ENCODE measurements at regions not wholly inside any gene's neighbourhood (a gene's known extent, or its start where the extent isn't known, plus 50 kb on each side); places are given as distances from the start of the nearest gene placed in this dataset.
"Not testable (repeated sequence)": the region's sequence is repeated elsewhere in the genome, so short reads cannot be mapped to it uniquely, and the experiment has no call there.

GRCh38 chr2:116238511-116238910 is 1576.0 kb upstream of the DDX18 start:
- Mint-ChIP-seq H3K27me3 (no peaks in the 10 kb centered on the region), H3K27ac (no peak overlapping the region), H3K4me1 (no peaks in the 10 kb centered on the region), H3K36me3 (no peaks in the 10 kb centered on the region), H3K4me3 (no peak overlapping the region), H3K9me3 (peaks cover 20 to 34% (median 25%) of the 10 kb centered on the region in 3 donors)
- POLR2A ChIA-PET, result no interaction called here
- Histone ChIP-seq H3K4me3 (ENCODE audit: control insufficient read depth in 1 of 2, extremely low read depth in 1 of 2, low read length in 1 of 2) (no peak overlapping the region), H3K9me3 (no peaks in the 10 kb centered on the region), H3K27ac (ENCODE audit: low read length) (no peak overlapping the region), H3K36me3 (ENCODE audit: control insufficient read depth in 2 of 2, extremely low read depth in 1 of 2, insufficient read depth in 1 of 2, low read length in 1 of 2) (no peaks in the 10 kb centered on the region), H3K27me3 (replicated peaks in 1 of 2; ENCODE audit: control insufficient read depth in 2 of 2, extremely low read depth in 1 of 2, insufficient read depth in 2 of 2, low read length in 1 of 2) (no peaks in the 10 kb centered on the region), H3K4me1 (ENCODE audit: control insufficient read depth in 1 of 2, extremely low read depth in 1 of 2, insufficient read depth in 2 of 2, low read length in 2 of 2) (no peaks in the 10 kb centered on the region)
- ATAC-seq (replicated peaks in 1 of 4), result no peak
- CTCF ChIA-PET, result interaction anchor here in 1 of 2 donors (0.6 kb wide), 1 partner anchor 11 kb away, joined by 3 read pairs; no protein-coding TSS in a partner anchor
- no peak for DNase-seq

- WGBS (ENCODE audit: insufficient coverage), result no CpG with 5 or more reads among the region's 4 CpGs
- POLR2A ChIA-PET, result no interaction called here
- CTCF ChIA-PET, result no interaction called here
Observed at GRCh38 chr2:116250376-116250775, 1564.1 kb upstream of the DDX18 start.

GRCh38 chr2:116264872-116265271 is 1549.6 kb upstream of the DDX18 start:
- Mint-ChIP-seq H3K4me3 (no peak overlapping the region), H3K4me1 (no peaks in the 10 kb centered on the region), H3K36me3 (no peaks in the 10 kb centered on the region), H3K9me3 (peaks cover 16 to 37% (median 26%) of the 10 kb centered on the region in 3 donors), H3K27me3 (no peaks in the 10 kb centered on the region), H3K27ac (no peak overlapping the region)
- Histone ChIP-seq H3K36me3 (ENCODE audit: control insufficient read depth in 2 of 2, extremely low read depth in 1 of 2, insufficient read depth in 1 of 2, low read length in 1 of 2) (no peaks in the 10 kb centered on the region), H3K4me1 (ENCODE audit: control insufficient read depth in 1 of 2, extremely low read depth in 1 of 2, insufficient read depth in 2 of 2, low read length in 2 of 2) (no peaks in the 10 kb centered on the region), H3K27ac (ENCODE audit: low read length) (no peak overlapping the region), H3K27me3 (replicated peaks in 1 of 2; ENCODE audit: control insufficient read depth in 2 of 2, extremely low read depth in 1 of 2, insufficient read depth in 2 of 2, low read length in 1 of 2) (no peaks in the 10 kb centered on the region), H3K9me3 (no peaks in the 10 kb centered on the region), H3K4me3 (ENCODE audit: control insufficient read depth in 1 of 2, extremely low read depth in 1 of 2, low read length in 1 of 2) (no peak overlapping the region)
- WGBS (ENCODE audit: insufficient coverage), result no CpG with 5 or more reads among the region's 5 CpGs
- ATAC-seq (replicated peaks in 1 of 4) (no peak), DNase-seq (no peak)
- POLR2A ChIA-PET, result no interaction called here
- CTCF ChIA-PET, result no interaction called here

More at GRCh38 chr2:116250376-116250775, 1564.1 kb upstream of the DDX18 start:
- H3K4me3 ChIP-seq (ENCODE audit: control insufficient read depth in 1 of 2, extremely low read depth in 1 of 2, low read length in 1 of 2), result no peak overlapping the region
- Mint-ChIP-seq H3K36me3 (no peaks in the 10 kb centered on the region), H3K27me3 (no peaks in the 10 kb centered on the region), H3K4me3 (no peak overlapping the region), H3K9me3 (peaks cover 5 to 35% (median 21%) of the 10 kb centered on the region in 3 donors), H3K4me1 (no peaks in the 10 kb centered on the region), H3K27ac (no peak overlapping the region)
- no peak overlapping the region for H3K27ac ChIP-seq (ENCODE audit: low read length)
- H3K36me3 ChIP-seq (ENCODE audit: control insufficient read depth in 2 of 2, extremely low read depth in 1 of 2, insufficient read depth in 1 of 2, low read length in 1 of 2), result no peaks in the 10 kb centered on the region
- ATAC-seq (replicated peaks in 1 of 4) (no peak), DNase-seq (no peak)
- no peaks in the 10 kb centered on the region for H3K27me3 ChIP-seq (replicated peaks in 1 of 2; ENCODE audit: control insufficient read depth in 2 of 2, extremely low read depth in 1 of 2, insufficient read depth in 2 of 2, low read length in 1 of 2)
- no peaks in the 10 kb centered on the region for H3K4me1 ChIP-seq (ENCODE audit: control insufficient read depth in 1 of 2, extremely low read depth in 1 of 2, insufficient read depth in 2 of 2, low read length in 2 of 2)
- peaks cover 3% of the 10 kb centered on the region for H3K9me3 ChIP-seq

- DNase-seq (no peak), ATAC-seq (replicated peaks in 1 of 4) (no peak)
- Mint-ChIP-seq H3K4me1 (no peaks in the 10 kb centered on the region), H3K27ac (no peak overlapping the region), H3K36me3 (no peaks in the 10 kb centered on the region), H3K9me3 (peaks cover 5 to 17% (median 11%) of the 10 kb centered on the region in 3 donors), H3K4me3 (no peak overlapping the region), H3K27me3 (no peaks in the 10 kb centered on the region)
- Histone ChIP-seq H3K27ac (ENCODE audit: low read length) (no peak overlapping the region), H3K36me3 (ENCODE audit: control insufficient read depth in 2 of 2, extremely low read depth in 1 of 2, insufficient read depth in 1 of 2, low read length in 1 of 2) (no peaks in the 10 kb centered on the region), H3K27me3 (replicated peaks in 1 of 2; ENCODE audit: control insufficient read depth in 2 of 2, extremely low read depth in 1 of 2, insufficient read depth in 2 of 2, low read length in 1 of 2) (no peaks in the 10 kb centered on the region), H3K4me3 (ENCODE audit: control insufficient read depth in 1 of 2, extremely low read depth in 1 of 2, low read length in 1 of 2) (no peak overlapping the region), H3K4me1 (ENCODE audit: control insufficient read depth in 1 of 2, extremely low read depth in 1 of 2, insufficient read depth in 2 of 2, low read length in 2 of 2) (no peaks in the 10 kb centered on the region), H3K9me3 (peaks cover 5% of the 10 kb centered on the region)
- POLR2A ChIA-PET, result no interaction called here
- 72% methylated on average over 7 of the region's 13 CpGs for WGBS (ENCODE audit: insufficient coverage)
- CTCF ChIA-PET, result no interaction called here
Observed at GRCh38 chr2:116269040-116269439, 1545.5 kb upstream of the DDX18 start.

- no peaks in the 10 kb centered on the region for H3K4me1 ChIP-seq (ENCODE audit: control insufficient read depth in 1 of 2, extremely low read depth in 1 of 2, insufficient read depth in 2 of 2, low read length in 2 of 2)
- H3K36me3 ChIP-seq (ENCODE audit: control insufficient read depth in 2 of 2, extremely low read depth in 1 of 2, insufficient read depth in 1 of 2, low read length in 1 of 2), result no peaks in the 10 kb centered on the region
- Mint-ChIP-seq H3K36me3 (no peaks in the 10 kb centered on the region), H3K27me3 (no peaks in the 10 kb centered on the region), H3K4me3 (no peak overlapping the region), H3K27ac (no peak overlapping the region), H3K4me1 (no peaks in the 10 kb centered on the region), H3K9me3 (peaks cover 7 to 17% (median 9%) of the 10 kb centered on the region in 3 donors)
- POLR2A ChIA-PET, result no interaction called here
- no peak for ATAC-seq (replicated peaks in 1 of 4)
- H3K9me3 ChIP-seq, result no peaks in the 10 kb centered on the region
- no peaks in the 10 kb centered on the region for H3K27me3 ChIP-seq (replicated peaks in 1 of 2; ENCODE audit: control insufficient read depth in 2 of 2, extremely low read depth in 1 of 2, insufficient read depth in 2 of 2, low read length in 1 of 2)
- no peak overlapping the region for H3K27ac ChIP-seq (ENCODE audit: low read length)
- CTCF ChIA-PET, result no interaction called here
- no peak for DNase-seq
- WGBS (ENCODE audit: insufficient coverage), result 69% methylated on average over 1 of the region's 1 CpG
- no peak overlapping the region for H3K4me3 ChIP-seq (ENCODE audit: control insufficient read depth in 1 of 2, extremely low read depth in 1 of 2, low read length in 1 of 2)
Observed at GRCh38 chr2:116304328-116304727, 1510.2 kb upstream of the DDX18 start.

GRCh38 chr2:116317111-116317510 is 1497.4 kb upstream of the DDX18 start:
- H3K4me3 Mint-ChIP-seq, result no peak overlapping the region
- H3K9me3 Mint-ChIP-seq, result peaks cover 12 to 26% (median 19%) of the 10 kb centered on the region in 3 donors
- ATAC-seq (replicated peaks in 1 of 4) (no peak), DNase-seq (no peak)
- Histone ChIP-seq H3K27ac (ENCODE audit: low read length) (no peak overlapping the region), H3K9me3 (no peaks in the 10 kb centered on the region), H3K4me1 (ENCODE audit: control insufficient read depth in 1 of 2, extremely low read depth in 1 of 2, insufficient read depth in 2 of 2, low read length in 2 of 2) (no peaks in the 10 kb centered on the region), H3K4me3 (ENCODE audit: control insufficient read depth in 1 of 2, extremely low read depth in 1 of 2, low read length in 1 of 2) (no peak overlapping the region), H3K36me3 (ENCODE audit: control insufficient read depth in 2 of 2, extremely low read depth in 1 of 2, insufficient read depth in 1 of 2, low read length in 1 of 2) (no peaks in the 10 kb centered on the region), H3K27me3 (replicated peaks in 1 of 2; ENCODE audit: control insufficient read depth in 2 of 2, extremely low read depth in 1 of 2, insufficient read depth in 2 of 2, low read length in 1 of 2) (no peaks in the 10 kb centered on the region)
- H3K27ac Mint-ChIP-seq, result no peak overlapping the region
- ChIA-PET POLR2A (interaction anchor here in 1 of 2 donors (0.6 kb wide), 1 partner anchor 765 kb away, joined by 3 read pairs; no protein-coding TSS in a partner anchor), CTCF (no interaction called here)
- WGBS (ENCODE audit: insufficient coverage), result no CpG with 5 or more reads among the region's 2 CpGs
- no peaks in the 10 kb centered on the region for H3K36me3 Mint-ChIP-seq
- no peaks in the 10 kb centered on the region for H3K27me3 Mint-ChIP-seq
- no peaks in the 10 kb centered on the region for H3K4me1 Mint-ChIP-seq

- H3K9me3 ChIP-seq; H3K27me3 ChIP-seq (replicated peaks in 1 of 2; ENCODE audit: control insufficient read depth in 2 of 2, extremely low read depth in 1 of 2, insufficient read depth in 2 of 2, low read length in 1 of 2); H3K36me3 Mint-ChIP-seq; DNase-seq; POLR2A ChIA-PET; H3K4me1 ChIP-seq (ENCODE audit: control insufficient read depth in 1 of 2, extremely low read depth in 1 of 2, insufficient read depth in 2 of 2, low read length in 2 of 2); H3K36me3 ChIP-seq (ENCODE audit: control insufficient read depth in 2 of 2, extremely low read depth in 1 of 2, insufficient read depth in 1 of 2, low read length in 1 of 2); H3K27me3 Mint-ChIP-seq; H3K4me3 Mint-ChIP-seq; H3K4me3 ChIP-seq (ENCODE audit: control insufficient read depth in 1 of 2, extremely low read depth in 1 of 2, low read length in 1 of 2); H3K27ac ChIP-seq (ENCODE audit: low read length); H3K4me1 Mint-ChIP-seq; CTCF ChIA-PET; ATAC-seq (replicated peaks in 1 of 4); H3K27ac Mint-ChIP-seq: not testable (repeated sequence)
- 82% methylated on average over 4 of the region's 8 CpGs for WGBS (ENCODE audit: insufficient coverage)
- H3K9me3 Mint-ChIP-seq, result peaks cover 12 to 26% (median 19%) of the 10 kb centered on the region in 3 donors
Observed at GRCh38 chr2:116318551-116318950, 1495.9 kb upstream of the DDX18 start.
